SK-N-SH (cell line): ENCODE measurements at regions not wholly inside any gene's neighbourhood (a gene's known extent, or its start where the extent isn't known, plus 50 kb on each side); places are given as distances from the start of the nearest gene placed in this dataset.

Experiments used
- CTCF ChIA-PET: fragments of 300-600, 350-600 bp; formaldehyde crosslinking; extraction: SDS; loops from one replicate; lab custom pipeline; 2021; lab: Yijun Ruan, JAX
- POLR2A ChIA-PET: fragments of 350-600 bp; sonication (Branson Sonifier 250); formaldehyde crosslinking; extraction: SDS; loops from one replicate; lab custom pipeline; 2020; ENCODE audit warnings: antibody characterized with exemption, inconsistent platforms; lab: Yijun Ruan, JAX
- DNase-seq: peaks from one replicate; pipeline ENCODE4 v3.0.0; 2012
- H2AFZ ChIP-seq: fragments of 200-600 bp; sonication (generic); 2 replicates; pipeline ENCODE4 v1.8.1; 2016; ENCODE audit warnings: antibody characterized with exemption, mild to moderate bottlenecking, low read depth
- H3F3A ChIP-seq: fragments of 200-600 bp; sonication (generic); replicated peaks from 2 replicates; pipeline ENCODE3; 2016; ENCODE audit warnings: antibody characterized with exemption, mild to moderate bottlenecking; ENCODE audit not compliant: insufficient read depth
- H3K27ac ChIP-seq, 2 experiments: fragments of 200-500 bp in 1 of 2; fragments of 200-600 bp in 1 of 2; sonication (Bioruptor generic) in 1 of 2; sonication (generic), shearing (Covaris generic) in 1 of 2; 2 replicates each; pipeline versions ENCODE4 v1.5.1 to v1.6.1; 2014 to 2016; ENCODE audit warnings: low read depth in 2 of 2, inconsistent platforms in 1 of 2, low read length in 1 of 2, mild to moderate bottlenecking in 1 of 2, mixed read lengths in 1 of 2
- H3K27me3 ChIP-seq: fragments of 200-600 bp; sonication (generic), shearing (Covaris generic); 2 replicates; pipeline ENCODE4 v1.6.1; 2016; ENCODE audit warnings: mixed run types; ENCODE audit not compliant: insufficient read depth
- H3K36me3 ChIP-seq, 2 experiments: fragments of 200-500 bp in 1 of 2; fragments of 200-600 bp in 1 of 2; sonication (Bioruptor generic) in 1 of 2; sonication (generic) in 1 of 2; replicated peaks in 1 of 2; 2 replicates each; pipeline versions ENCODE3 to v1.5.1; 2014 to 2016; ENCODE audit warnings: low read length in 1 of 2, mild to moderate bottlenecking in 1 of 2; ENCODE audit not compliant: insufficient read depth in 2 of 2, control insufficient read depth in 1 of 2
- H3K4me1 ChIP-seq, 2 experiments: fragments of 200-500 bp in 1 of 2; fragments of 200-600 bp in 1 of 2; sonication (Bioruptor generic) in 1 of 2; sonication (generic), shearing (Covaris generic) in 1 of 2; 2 replicates each; pipeline versions ENCODE4 v1.5.1 to v1.6.1; 2014 to 2016; ENCODE audit warnings: low read depth in 1 of 2, low read length in 1 of 2, mixed run types in 1 of 2; ENCODE audit not compliant: insufficient read depth in 2 of 2, control insufficient read depth in 1 of 2
- H3K4me2 ChIP-seq: fragments of 200-600 bp; sonication (generic), shearing (Covaris generic); 2 replicates; pipeline ENCODE4 v1.6.1; 2017; ENCODE audit warnings: mixed run types
- H3K4me3 ChIP-seq, 2 experiments: fragments of 200-500 bp in 1 of 2; fragments of 200-600 bp in 1 of 2; sonication (Bioruptor generic) in 1 of 2; sonication (generic), shearing (Covaris generic) in 1 of 2; 2 replicates each; pipeline versions ENCODE4 v1.5.1 to v1.8.1; 2014 to 2016; ENCODE audit warnings: low read depth in 2 of 2, inconsistent platforms in 1 of 2, low read length in 1 of 2, mild to moderate bottlenecking in 1 of 2, mixed read lengths in 1 of 2, moderate library complexity in 1 of 2
- H3K79me2 ChIP-seq: fragments of 200-600 bp; sonication (generic); 2 replicates; pipeline ENCODE4 v1.8.1; 2017; ENCODE audit warnings: mild to moderate bottlenecking; ENCODE audit not compliant: insufficient read depth
- H3K9ac ChIP-seq: fragments of 200-600 bp; sonication (generic); 2 replicates; pipeline ENCODE4 v1.6.1; 2017; ENCODE audit warnings: mixed run types
- H3K9me2 ChIP-seq: fragments of 200-600 bp; sonication (generic); 2 replicates; pipeline ENCODE4 v1.6.1; 2017; ENCODE audit warnings: mixed run types
- H3K9me3 ChIP-seq: fragments of 200-600 bp; sonication (generic); 2 replicates; pipeline ENCODE4 v1.6.1; 2017; ENCODE audit warnings: mixed run types, mild to moderate bottlenecking, moderate library complexity
- H4K20me1 ChIP-seq: fragments of 200-600 bp; sonication (generic); 2 replicates; pipeline ENCODE4 v1.6.1; 2017; ENCODE audit warnings: mild to moderate bottlenecking, mixed run types; ENCODE audit not compliant: insufficient read depth
- CHD2 ChIP-seq: fragments of 150-350 bp; IDR thresholded peaks from 2 replicates; pipeline ENCODE4 v1.6.1; 2018; ENCODE audit warnings: low read length; ENCODE audit not compliant: partially characterized antibody
- ELF1 ChIP-seq: IDR thresholded peaks from 2 replicates; pipeline ENCODE4 v1.4.0; 2012
- FOSL2 ChIP-seq: IDR thresholded peaks from 2 replicates; pipeline ENCODE4 v1.4.0; 2012; ENCODE audit warnings: low read depth, mild to moderate bottlenecking, moderate library complexity, borderline replicate concordance
- FOXJ3 ChIP-seq: sonication (generic); formaldehyde crosslinking; IDR thresholded peaks from 2 replicates; pipeline ENCODE4 v1.5.1; 2020; ENCODE audit warnings: mild to moderate bottlenecking, missing genetic modification reagents
- GATA2 ChIP-seq: sonication (generic); formaldehyde crosslinking; IDR thresholded peaks from 2 replicates; pipeline ENCODE4 v1.5.0; 2020; ENCODE audit warnings: mild to moderate bottlenecking, missing genetic modification reagents
- MXI1 ChIP-seq: IDR thresholded peaks from 2 replicates; pipeline ENCODE4 v1.6.1; 2012; ENCODE audit warnings: mild to moderate bottlenecking, low read depth, low read length, improper control_type of control experiment
- NRF1 ChIP-seq: IDR thresholded peaks from 2 replicates; pipeline ENCODE4 v1.6.1; 2012; ENCODE audit warnings: low read depth, mild to moderate bottlenecking, low read length
- POLR2AphosphoS5 ChIP-seq: IDR thresholded peaks from 2 replicates; pipeline ENCODE4 v1.6.1; 2012; ENCODE audit warnings: low read depth, low read length
- RXRA ChIP-seq: IDR thresholded peaks from 2 replicates; pipeline ENCODE4 v1.4.0; 2012; ENCODE audit warnings: low read depth, mild to moderate bottlenecking, borderline replicate concordance
- TCF12 ChIP-seq: IDR thresholded peaks from 2 replicates; pipeline ENCODE4 v1.4.0; 2012
- WGBS: methylation state at CpG from one replicate; pipeline ENCODE4 v1.1.6; 2017; ENCODE audit warnings: low lambda C conversion rate; 5-methylcytosine and 5-hydroxymethylcytosine counted together
- TF ChIP-seq, protein P1 (sequence below): fragments of 150-350 bp; IDR thresholded peaks from 2 replicates; pipeline ENCODE4 v1.6.1; 2017; ENCODE audit warnings: antibody characterized with exemption, low read length, low read depth, borderline replicate concordance
- TF ChIP-seq, protein P2 (sequence below): fragments of 200-600 bp; sonication (generic); IDR thresholded peaks from 2 replicates; pipeline ENCODE4 v1.6.1; 2017; ENCODE audit warnings: antibody characterized with exemption, mild to moderate bottlenecking, moderate library complexity

DNA sequence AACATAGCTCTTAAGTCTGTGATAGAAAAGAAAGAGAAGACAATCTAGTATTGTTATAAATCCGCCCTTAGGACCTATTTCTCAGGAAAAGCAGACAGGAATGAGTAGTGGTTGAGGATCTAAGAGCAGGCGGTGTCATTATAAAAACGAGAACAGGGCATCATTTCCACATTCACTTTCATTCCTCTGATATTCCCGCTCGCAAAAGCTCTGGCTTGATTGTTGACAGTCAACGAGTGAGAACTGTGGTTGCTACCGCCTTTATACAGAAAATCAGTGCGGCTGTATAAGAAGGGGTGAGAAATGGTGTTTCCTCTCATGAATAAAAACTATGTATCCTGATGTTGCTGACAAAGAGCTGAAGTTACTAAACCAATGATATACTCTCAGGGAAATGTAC lies 1409.6 kb upstream of the WWC1 start:
- no peak for DNase-seq
- POLR2A ChIA-PET = no interaction called here
- H3K9me2 ChIP-seq = no peaks in the 10 kb centered on the region
- H3K27ac ChIP-seq = no peak overlapping the region
- no peaks in the 10 kb centered on the region for H3F3A ChIP-seq
- no peaks in the 10 kb centered on the region for H4K20me1 ChIP-seq
- no peaks in the 10 kb centered on the region for H3K36me3 ChIP-seq
- TF ChIP-seq POLR2AphosphoS5 (no peak), NRF1 (no peak), GATA2 (CRISPR knock-in tag) (no peak), MXI1 (no peak), RXRA (no peak), FOSL2 (no peak), TCF12 (no peak), CHD2 (no peak), FOXJ3 (CRISPR knock-in tag) (no peak)
- TF ChIP-seq, protein P1, sequence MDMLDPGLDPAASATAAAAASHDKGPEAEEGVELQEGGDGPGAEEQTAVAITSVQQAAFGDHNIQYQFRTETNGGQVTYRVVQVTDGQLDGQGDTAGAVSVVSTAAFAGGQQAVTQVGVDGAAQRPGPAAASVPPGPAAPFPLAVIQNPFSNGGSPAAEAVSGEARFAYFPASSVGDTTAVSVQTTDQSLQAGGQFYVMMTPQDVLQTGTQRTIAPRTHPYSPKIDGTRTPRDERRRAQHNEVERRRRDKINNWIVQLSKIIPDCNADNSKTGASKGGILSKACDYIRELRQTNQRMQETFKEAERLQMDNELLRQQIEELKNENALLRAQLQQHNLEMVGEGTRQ = no peak
- H3K4me1 ChIP-seq = no peaks in the 10 kb centered on the region
- H3K79me2 ChIP-seq = no peaks in the 10 kb centered on the region
- no peaks in the 10 kb centered on the region for H3K9me3 ChIP-seq
- CTCF ChIA-PET = no interaction called here
- WGBS = 60% methylated on average over 8 of the region's 8 CpGs
- H3K4me2 ChIP-seq = no peak overlapping the region
- H3K4me3 ChIP-seq = no peak overlapping the region
- no peak overlapping the region for H3K9ac ChIP-seq
- H3K27me3 ChIP-seq = no peaks in the 10 kb centered on the region
- H2AFZ ChIP-seq = no peak overlapping the region

DNA sequence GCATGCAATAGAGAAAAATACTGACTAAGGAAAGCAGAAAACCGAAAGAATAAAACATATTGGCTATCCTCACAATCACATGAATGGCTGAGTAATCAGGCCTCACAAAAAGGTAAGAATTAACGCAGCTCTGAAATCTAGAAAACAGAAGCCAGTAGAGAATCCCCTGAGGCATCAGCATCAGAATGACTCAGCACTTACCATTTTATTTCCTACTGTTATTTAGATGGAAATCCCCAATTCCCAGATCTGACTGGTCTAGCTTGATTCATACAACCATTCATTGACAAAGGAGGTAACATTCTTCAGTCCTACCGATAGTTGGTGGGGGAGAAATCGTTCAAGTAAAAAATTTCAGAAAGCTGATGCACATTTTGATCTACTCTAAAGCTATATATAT lies 1408.4 kb upstream of the WWC1 start:
- Histone ChIP-seq H3K27ac (no peak overlapping the region), H3K79me2 (no peaks in the 10 kb centered on the region), H3K4me3 (no peak overlapping the region), H3F3A (no peaks in the 10 kb centered on the region), H3K4me2 (no peak overlapping the region), H3K27me3 (no peaks in the 10 kb centered on the region), H3K36me3 (no peaks in the 10 kb centered on the region), H3K9me3 (no peaks in the 10 kb centered on the region), H3K9ac (no peak overlapping the region), H4K20me1 (no peaks in the 10 kb centered on the region), H2AFZ (no peak overlapping the region), H3K9me2 (no peaks in the 10 kb centered on the region), H3K4me1 (no peaks in the 10 kb centered on the region)
- ChIA-PET POLR2A (no interaction called here), CTCF (no interaction called here)
- TF ChIP-seq, protein P2, sequence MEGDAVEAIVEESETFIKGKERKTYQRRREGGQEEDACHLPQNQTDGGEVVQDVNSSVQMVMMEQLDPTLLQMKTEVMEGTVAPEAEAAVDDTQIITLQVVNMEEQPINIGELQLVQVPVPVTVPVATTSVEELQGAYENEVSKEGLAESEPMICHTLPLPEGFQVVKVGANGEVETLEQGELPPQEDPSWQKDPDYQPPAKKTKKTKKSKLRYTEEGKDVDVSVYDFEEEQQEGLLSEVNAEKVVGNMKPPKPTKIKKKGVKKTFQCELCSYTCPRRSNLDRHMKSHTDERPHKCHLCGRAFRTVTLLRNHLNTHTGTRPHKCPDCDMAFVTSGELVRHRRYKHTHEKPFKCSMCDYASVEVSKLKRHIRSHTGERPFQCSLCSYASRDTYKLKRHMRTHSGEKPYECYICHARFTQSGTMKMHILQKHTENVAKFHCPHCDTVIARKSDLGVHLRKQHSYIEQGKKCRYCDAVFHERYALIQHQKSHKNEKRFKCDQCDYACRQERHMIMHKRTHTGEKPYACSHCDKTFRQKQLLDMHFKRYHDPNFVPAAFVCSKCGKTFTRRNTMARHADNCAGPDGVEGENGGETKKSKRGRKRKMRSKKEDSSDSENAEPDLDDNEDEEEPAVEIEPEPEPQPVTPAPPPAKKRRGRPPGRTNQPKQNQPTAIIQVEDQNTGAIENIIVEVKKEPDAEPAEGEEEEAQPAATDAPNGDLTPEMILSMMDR = no peak
- no peak for TF ChIP-seq ELF1
- WGBS = 31% methylated on average over 4 of the region's 4 CpGs
- no peak for DNase-seq
